IPS-15b (cell line): ENCODE measurements at regions not wholly inside any gene's neighbourhood (a gene's known extent, or its start where the extent isn't known, plus 50 kb on each side); places are given as distances from the start of the nearest gene placed in this dataset.
"Not testable (repeated sequence)": the region's sequence is repeated elsewhere in the genome, so short reads cannot be mapped to it uniquely, and the experiment has no call there.

Source experiments
- H3K27me3 ChIP-seq: one replicate; pipeline ENCODE4 v1.6.1; 2013; ENCODE audit warnings: low read length; ENCODE audit not compliant: control insufficient read depth, insufficient read depth
- H3K36me3 ChIP-seq: one replicate; pipeline ENCODE4 v1.6.1; 2013; ENCODE audit warnings: low read length; ENCODE audit not compliant: control insufficient read depth, insufficient read depth
- H3K4me1 ChIP-seq: one replicate; pipeline ENCODE4 v1.6.1; 2013; ENCODE audit warnings: mild to moderate bottlenecking, low read length; ENCODE audit not compliant: control insufficient read depth, insufficient read depth
- H3K4me3 ChIP-seq: one replicate; pipeline ENCODE4 v1.5.1; 2013; ENCODE audit warnings: low read depth, low read length
- H3K9ac ChIP-seq: one replicate; pipeline ENCODE4 v1.6.1; 2013; ENCODE audit warnings: low read depth, mild to moderate bottlenecking, low read length
- H3K9me3 ChIP-seq: one replicate; pipeline ENCODE4 v1.6.1; 2013; ENCODE audit warnings: mild to moderate bottlenecking, low read length; ENCODE audit not compliant: control insufficient read depth, insufficient read depth

- no peak overlapping the region for H3K9ac ChIP-seq
- H3K4me1 ChIP-seq: peaks cover 11% of the 10 kb centered on the region
- peaks cover 10% of the 10 kb centered on the region for H3K9me3 ChIP-seq
- no peak overlapping the region for H3K4me3 ChIP-seq
- peaks cover 4% of the 10 kb centered on the region for H3K36me3 ChIP-seq
- H3K27me3 ChIP-seq: no peaks in the 10 kb centered on the region
Measured at GRCh38 chr9:115551396-115551795, 433.4 kb upstream of the TNC start.

GRCh38 chr9:115553060-115553773 lies 435.3 kb upstream of the TNC start:
- peaks cover 5% of the 10 kb centered on the region for H3K36me3 ChIP-seq
- no peak overlapping the region for H3K4me3 ChIP-seq
- H3K9me3 ChIP-seq: peaks cover 11% of the 10 kb centered on the region
- H3K9ac ChIP-seq: no peak overlapping the region
- H3K4me1 ChIP-seq: peaks cover 11% of the 10 kb centered on the region
- H3K27me3 ChIP-seq: no peaks in the 10 kb centered on the region

- Histone ChIP-seq H3K4me1 (peaks cover 11% of the 10 kb centered on the region), H3K9ac (no peak overlapping the region), H3K4me3 (no peak overlapping the region), H3K9me3 (peaks cover 11% of the 10 kb centered on the region), H3K36me3 (peaks cover 5% of the 10 kb centered on the region), H3K27me3 (no peaks in the 10 kb centered on the region)
Measured at GRCh38 chr9:115556432-115556831, 438.5 kb upstream of the TNC start.

- H3K9me3 ChIP-seq: no peaks in the 10 kb centered on the region
- no peaks in the 10 kb centered on the region for H3K27me3 ChIP-seq
- no peak overlapping the region for H3K4me3 ChIP-seq
- H3K9ac ChIP-seq: no peak overlapping the region
- no peaks in the 10 kb centered on the region for H3K36me3 ChIP-seq
- no peaks in the 10 kb centered on the region for H3K4me1 ChIP-seq
Measured at GRCh38 chr9:115575147-115575546, 457.2 kb upstream of the TNC start.

GRCh38 chr9:115585458-115585857 lies 467.5 kb upstream of the TNC start:
- not testable (repeated sequence) for H3K9me3 ChIP-seq, H3K4me1 ChIP-seq, H3K27me3 ChIP-seq, H3K36me3 ChIP-seq, H3K9ac ChIP-seq, H3K4me3 ChIP-seq

GRCh38 chr9:115587310-115587709 lies 469.4 kb upstream of the TNC start:
- H3K27me3 ChIP-seq: no peaks in the 10 kb centered on the region
- no peak overlapping the region for H3K9ac ChIP-seq
- no peaks in the 10 kb centered on the region for H3K36me3 ChIP-seq
- no peaks in the 10 kb centered on the region for H3K9me3 ChIP-seq
- no peaks in the 10 kb centered on the region for H3K4me1 ChIP-seq
- H3K4me3 ChIP-seq: no peak overlapping the region

GRCh38 chr9:115590011-115590410 lies 472.1 kb upstream of the TNC start:
- Histone ChIP-seq H3K27me3 (no peaks in the 10 kb centered on the region), H3K36me3 (no peaks in the 10 kb centered on the region), H3K4me3 (no peak overlapping the region), H3K9ac (no peak overlapping the region), H3K4me1 (no peaks in the 10 kb centered on the region), H3K9me3 (no peaks in the 10 kb centered on the region)

- no peaks in the 10 kb centered on the region for H3K36me3 ChIP-seq
- no peaks in the 10 kb centered on the region for H3K9me3 ChIP-seq
- H3K4me1 ChIP-seq: peaks cover 10% of the 10 kb centered on the region
- no peak overlapping the region for H3K9ac ChIP-seq
- H3K27me3 ChIP-seq: no peaks in the 10 kb centered on the region
- H3K4me3 ChIP-seq: no peak overlapping the region
Measured at GRCh38 chr9:115591584-115591984, 473.6 kb upstream of the TNC start.

GRCh38 chr9:115593587-115594091 lies 475.7 kb upstream of the TNC start:
- Histone ChIP-seq H3K4me1 (peaks cover 13% of the 10 kb centered on the region), H3K9ac (no peak overlapping the region)

GRCh38 chr9:115594557-115594956 lies 476.6 kb upstream of the TNC start:
- Histone ChIP-seq H3K36me3 (no peaks in the 10 kb centered on the region), H3K9me3 (no peaks in the 10 kb centered on the region), H3K27me3 (no peaks in the 10 kb centered on the region), H3K9ac (no peak overlapping the region), H3K4me1 (peaks cover 13% of the 10 kb centered on the region), H3K4me3 (no peak overlapping the region)

More at GRCh38 chr9:115593587-115594091, 475.7 kb upstream of the TNC start:
- Histone ChIP-seq H3K4me3 (no peak overlapping the region), H3K27me3 (no peaks in the 10 kb centered on the region), H3K9me3 (no peaks in the 10 kb centered on the region), H3K36me3 (no peaks in the 10 kb centered on the region)

- no peaks in the 10 kb centered on the region for H3K36me3 ChIP-seq
- H3K27me3 ChIP-seq: no peaks in the 10 kb centered on the region
- no peaks in the 10 kb centered on the region for H3K9me3 ChIP-seq
- H3K4me3 ChIP-seq: no peak overlapping the region
- peaks cover 13% of the 10 kb centered on the region for H3K4me1 ChIP-seq
- no peak overlapping the region for H3K9ac ChIP-seq
Measured at GRCh38 chr9:115596021-115596745, 478.2 kb upstream of the TNC start.

- Histone ChIP-seq H3K9me3 (no peaks in the 10 kb centered on the region), H3K4me1 (peaks cover 13% of the 10 kb centered on the region), H3K27me3 (no peaks in the 10 kb centered on the region)
Measured at GRCh38 chr9:115596746-115597080, 478.8 kb upstream of the TNC start.

More at GRCh38 chr9:115596746-115597080, 478.8 kb upstream of the TNC start:
- no peaks in the 10 kb centered on the region for H3K36me3 ChIP-seq
- no peak overlapping the region for H3K4me3 ChIP-seq
- no peak overlapping the region for H3K9ac ChIP-seq
